B cell (primary cell): ENCODE measurements at regions not wholly inside any gene's neighbourhood (a gene's known extent, or its start where the extent isn't known, plus 50 kb on each side); places are given as distances from the start of the nearest gene placed in this dataset.

Experiments used
- ATAC-seq: fragments of 200-7000 bp; cut with Tn5 transposase; one replicate; pipeline ENCODE4 v1.10.0; 2021; ENCODE audit warnings: low read depth, mild to moderate bottlenecking, moderate number of reproducible peaks, moderate library complexity
- CTCF ChIA-PET: fragments of 350-600 bp; sonication (Branson Sonifier 250); formaldehyde crosslinking; loops from one replicate; lab custom pipeline; 2021; ENCODE audit warnings: antibody characterized with exemption, inconsistent platforms; lab: Charles Lee
- POLR2A ChIA-PET: fragments of 350-600 bp; sonication (Branson Sonifier 250); formaldehyde crosslinking; loops from one replicate; lab custom pipeline; 2021; ENCODE audit warnings: antibody characterized with exemption; lab: Charles Lee
- DNase-seq: peaks from one replicate; pipeline ENCODE4 v3.0.0; 2013
- H2AFZ ChIP-seq: 2 replicates; pipeline ENCODE4 v1.6.1; 2012; ENCODE audit warnings: mild to moderate bottlenecking, low read depth, low read length; ENCODE audit not compliant: insufficient read depth, poor library complexity, severe bottlenecking
- H3K27ac ChIP-seq, 2 donors: 1 replicate in 1 of 2; 2 replicates in 1 of 2; pipeline ENCODE4 v1.5.1; 2012 to 2013; ENCODE audit warnings: low read length in 2 of 2, mild to moderate bottlenecking in 2 of 2, moderate library complexity in 1 of 2
- H3K27me3 ChIP-seq, 4 experiments: fragments of 200-600 bp in 1 of 4; sonication (generic) in 1 of 4; replicated peaks in 1 of 4; 1 replicate in 2 of 4; 2 replicates in 2 of 4; pipeline versions ENCODE4 v1.6.1 to v1.7.0; 2013 to 2016; ENCODE audit warnings: low read length in 3 of 4, mild to moderate bottlenecking in 2 of 4, mixed read lengths in 1 of 4, moderate library complexity in 1 of 4; ENCODE audit not compliant: insufficient read depth in 4 of 4, control insufficient read depth in 3 of 4; ENCODE audit errors: control extremely low read depth in 1 of 4
- H3K36me3 ChIP-seq, 2 experiments: replicated peaks in 1 of 2; 1 replicate in 1 of 2; 2 replicates in 1 of 2; pipeline versions ENCODE4 v1.6.1 to v1.7.1; 2013; ENCODE audit warnings: low read length in 1 of 2; ENCODE audit not compliant: insufficient read depth in 2 of 2, control insufficient read depth in 1 of 2; ENCODE audit errors: control extremely low read depth in 1 of 2, extremely low read depth in 1 of 2
- H3K4me1 ChIP-seq, 2 donors: fragments of 200-600 bp in 1 of 2; sonication (generic) in 1 of 2; 1 replicate in 1 of 2; 2 replicates in 1 of 2; pipeline versions ENCODE4 v1.5.1 to v1.6.1; 2013 to 2017; ENCODE audit warnings: low read length in 2 of 2; ENCODE audit not compliant: control insufficient read depth in 2 of 2, insufficient read depth in 2 of 2
- H3K4me2 ChIP-seq: replicated peaks from 2 replicates; pipeline ENCODE3; 2012; ENCODE audit warnings: mild to moderate bottlenecking, low read depth, low read length; ENCODE audit not compliant: poor library complexity, severe bottlenecking
- H3K4me3 ChIP-seq, 5 experiments: fragments of 200-600 bp in 1 of 5; sonication (generic) in 1 of 5; 1 replicate in 3 of 5; 2 replicates in 2 of 5; pipeline versions ENCODE4 v1.5.1 to v1.7.0; 2011 to 2016; ENCODE audit warnings: low read length in 4 of 5, mild to moderate bottlenecking in 4 of 5, low read depth in 2 of 5, control low read depth in 1 of 5, moderate library complexity in 1 of 5; ENCODE audit not compliant: insufficient read depth in 1 of 5; ENCODE audit errors: control extremely low read depth in 1 of 5, extremely low read depth in 1 of 5
- H3K79me2 ChIP-seq: fragments of 200-600 bp; sonication (generic); one replicate; pipeline ENCODE4 v1.6.0; 2016; ENCODE audit warnings: low read length; ENCODE audit not compliant: control insufficient read depth, insufficient read depth
- H3K9ac ChIP-seq: fragments of 200-600 bp; sonication (generic); 2 replicates; pipeline ENCODE4 v1.6.1; 2017; ENCODE audit warnings: mild to moderate bottlenecking, low read length, moderate library complexity
- H3K9me3 ChIP-seq, 3 donors: one replicate each; pipeline versions ENCODE4 v1.6.1 to v1.7.1; 2013; ENCODE audit warnings: low read length in 2 of 3; ENCODE audit not compliant: control insufficient read depth in 2 of 3, insufficient read depth in 1 of 3; ENCODE audit errors: control extremely low read depth in 1 of 3
- H4K20me1 ChIP-seq: 2 replicates; pipeline ENCODE4 v1.6.0; 2012; ENCODE audit warnings: mild to moderate bottlenecking, low read length; ENCODE audit not compliant: insufficient read depth, control insufficient read depth, poor library complexity, severe bottlenecking
- H3K27ac Mint-ChIP-seq: one replicate; pipeline ENCODE4 v1.8.0; 2021; ENCODE audit warnings: mixed read lengths
- H3K27me3 Mint-ChIP-seq: one replicate; pipeline ENCODE4 v1.8.0; 2021; ENCODE audit warnings: mixed read lengths
- H3K4me1 Mint-ChIP-seq: one replicate; pipeline ENCODE4 v1.8.0; 2021; ENCODE audit warnings: mixed read lengths
- H3K4me3 Mint-ChIP-seq: one replicate; pipeline ENCODE4 v1.8.0; 2021; ENCODE audit warnings: mixed read lengths
- H3K9me3 Mint-ChIP-seq: one replicate; pipeline ENCODE4 v1.8.0; 2022; ENCODE audit warnings: mixed read lengths; ENCODE audit not compliant: insufficient read depth
- EZH2 ChIP-seq: IDR thresholded peaks from 2 replicates; pipeline ENCODE4 v1.6.1; 2012; ENCODE audit warnings: borderline replicate concordance, low read depth, mild to moderate bottlenecking, moderate library complexity, low read length; ENCODE audit not compliant: insufficient read depth, poor library complexity, severe bottlenecking
- WGBS: methylation state at CpG from one replicate; pipeline ENCODE4 v1.1.5; 2013; ENCODE audit warnings: missing lambda C conversion rate; ENCODE audit not compliant: insufficient coverage; 5-methylcytosine and 5-hydroxymethylcytosine counted together
- intact Hi-C: fragments of 100-400 bp; cut with micrococcal nuclease; formaldehyde crosslinking; loops from one replicate; pipeline ENCODE4 v1.10.0; 2022
- TF ChIP-seq, protein P1 (sequence below): fragments of 200-600 bp; IDR thresholded peaks from one replicate; pipeline ENCODE4 v1.8.0; 2022; ENCODE audit warnings: antibody characterized with exemption, mild to moderate bottlenecking

DNA sequence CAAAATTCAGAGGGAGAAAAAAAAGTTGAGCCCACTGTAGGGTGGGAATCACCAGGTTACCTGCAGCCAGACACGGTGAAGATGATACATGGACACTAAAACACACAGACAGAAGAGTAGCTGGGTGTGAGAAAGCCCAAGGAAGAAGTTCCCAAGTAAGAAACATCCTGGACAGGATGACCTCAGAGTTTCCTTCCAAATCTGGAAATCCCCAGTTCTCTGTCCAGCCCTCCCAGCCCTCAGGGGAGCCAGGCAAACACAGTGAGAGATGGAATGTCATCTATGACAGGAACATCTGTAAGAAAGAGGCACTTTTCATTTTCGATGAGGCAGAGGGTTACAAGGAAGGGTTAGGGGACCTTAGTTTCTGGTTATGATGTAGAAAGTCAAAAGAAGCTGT lies 125.1 kb upstream of the LYZL1 start:
- Histone ChIP-seq H3K4me1 (no peaks in the 10 kb centered on the region), H3K9me3 (no peaks in the 10 kb centered on the region), H3K4me3 (no peak overlapping the region), H3K4me2 (no peak overlapping the region), H3K9ac (no peak overlapping the region), H3K27ac (no peak overlapping the region), H3K79me2 (no peaks in the 10 kb centered on the region), H3K36me3 (no peaks in the 10 kb centered on the region), H4K20me1 (no peaks in the 10 kb centered on the region), H3K27me3 (no peaks in the 10 kb centered on the region), H2AFZ (no peak overlapping the region)
- Mint-ChIP-seq H3K27ac (no peak overlapping the region), H3K4me3 (no peak overlapping the region), H3K9me3 (peaks cover 12% of the 10 kb centered on the region), H3K4me1 (no peaks in the 10 kb centered on the region), H3K27me3 (peaks cover 3% of the 10 kb centered on the region)
- POLR2A ChIA-PET, result no interaction called here
- CTCF ChIA-PET, result no interaction called here
- no peak for ATAC-seq
- 100% methylated on average over 1 of the region's 2 CpGs for WGBS
- intact Hi-C loops, result no loop called here
- DNase-seq, result no peak
- TF ChIP-seq EZH2, result no peak
- TF ChIP-seq, protein P1, sequence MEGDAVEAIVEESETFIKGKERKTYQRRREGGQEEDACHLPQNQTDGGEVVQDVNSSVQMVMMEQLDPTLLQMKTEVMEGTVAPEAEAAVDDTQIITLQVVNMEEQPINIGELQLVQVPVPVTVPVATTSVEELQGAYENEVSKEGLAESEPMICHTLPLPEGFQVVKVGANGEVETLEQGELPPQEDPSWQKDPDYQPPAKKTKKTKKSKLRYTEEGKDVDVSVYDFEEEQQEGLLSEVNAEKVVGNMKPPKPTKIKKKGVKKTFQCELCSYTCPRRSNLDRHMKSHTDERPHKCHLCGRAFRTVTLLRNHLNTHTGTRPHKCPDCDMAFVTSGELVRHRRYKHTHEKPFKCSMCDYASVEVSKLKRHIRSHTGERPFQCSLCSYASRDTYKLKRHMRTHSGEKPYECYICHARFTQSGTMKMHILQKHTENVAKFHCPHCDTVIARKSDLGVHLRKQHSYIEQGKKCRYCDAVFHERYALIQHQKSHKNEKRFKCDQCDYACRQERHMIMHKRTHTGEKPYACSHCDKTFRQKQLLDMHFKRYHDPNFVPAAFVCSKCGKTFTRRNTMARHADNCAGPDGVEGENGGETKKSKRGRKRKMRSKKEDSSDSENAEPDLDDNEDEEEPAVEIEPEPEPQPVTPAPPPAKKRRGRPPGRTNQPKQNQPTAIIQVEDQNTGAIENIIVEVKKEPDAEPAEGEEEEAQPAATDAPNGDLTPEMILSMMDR, result no peak

DNA sequence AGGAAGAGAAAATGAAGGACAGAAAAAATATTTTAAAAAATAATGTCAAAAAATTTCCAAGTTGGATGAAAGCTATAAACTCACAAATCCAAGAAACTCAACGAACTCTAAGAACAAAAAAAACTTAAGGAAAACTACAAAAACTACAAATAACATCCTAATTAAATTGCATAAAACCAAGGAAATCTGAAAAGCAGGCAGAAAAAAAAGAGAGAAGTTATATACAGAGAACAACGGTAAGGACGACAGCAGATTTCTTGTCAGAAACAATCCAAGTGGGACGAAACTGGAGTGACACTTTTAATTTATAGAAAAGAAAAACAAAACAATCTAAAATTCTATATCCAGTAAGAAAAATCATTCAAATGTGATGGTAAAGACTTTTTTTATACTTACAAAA lies 122.2 kb upstream of the LYZL1 start:
- peaks cover 0 to 3% (median 0%) of the 10 kb centered on the region in 3 donors for H3K9me3 ChIP-seq
- H3K4me1 Mint-ChIP-seq, result no peaks in the 10 kb centered on the region
- H3K27me3 ChIP-seq, result no peaks in the 10 kb centered on the region
- H3K4me1 ChIP-seq, result no peaks in the 10 kb centered on the region
- H4K20me1 ChIP-seq, result no peaks in the 10 kb centered on the region
- H3K27ac ChIP-seq, result no peak overlapping the region
- H3K36me3 ChIP-seq, result no peaks in the 10 kb centered on the region
- H3K79me2 ChIP-seq, result no peaks in the 10 kb centered on the region
- TF ChIP-seq, protein P1, result no peak
- no peak for TF ChIP-seq EZH2
- no peak overlapping the region for H2AFZ ChIP-seq
- no peak overlapping the region for H3K4me3 Mint-ChIP-seq
- intact Hi-C loops, result no loop called here
- H3K27ac Mint-ChIP-seq, result no peak overlapping the region
- peaks cover 18% of the 10 kb centered on the region for H3K9me3 Mint-ChIP-seq
- POLR2A ChIA-PET, result no interaction called here
- H3K9ac ChIP-seq, result no peak overlapping the region
- WGBS, result no CpG with 5 or more reads among the region's 4 CpGs
- H3K4me3 ChIP-seq, result no peak overlapping the region
- DNase-seq (no peak), ATAC-seq (no peak)
- no peak overlapping the region for H3K4me2 ChIP-seq
- H3K27me3 Mint-ChIP-seq, result no peaks in the 10 kb centered on the region
- CTCF ChIA-PET, result no interaction called here
